ENCODE measurements at regions not wholly inside any gene's neighbourhood (a gene's known extent, or its start where the extent isn't known, plus 50 kb on each side); places are given as distances from the start of the nearest gene placed in this dataset.
"Not testable (repeated sequence)": the region's sequence is repeated elsewhere in the genome, so short reads cannot be mapped to it uniquely, and the experiment has no call there.

DNA sequence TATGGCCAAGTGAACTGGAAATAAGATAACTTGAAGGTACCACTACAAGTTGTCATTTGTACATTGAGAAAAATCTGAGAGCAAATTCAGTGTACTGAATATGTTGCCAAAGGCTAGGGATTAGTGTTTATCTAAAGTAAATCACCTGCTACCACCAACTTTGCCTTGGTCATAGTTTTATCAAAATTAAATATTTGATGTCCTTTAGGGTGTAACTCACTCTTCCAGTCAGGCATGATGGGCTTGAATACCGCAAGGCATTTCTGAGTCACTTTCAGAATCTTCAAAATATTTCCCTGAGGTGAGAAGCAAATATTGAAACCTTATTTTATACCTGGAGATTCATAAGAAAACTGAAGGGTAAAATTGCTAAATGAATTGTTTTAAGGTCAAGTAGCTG lies 1338.6 kb upstream of the ACO1 start:
- Histone ChIP-seq H3K36me3 (ENCODE audit: control insufficient read depth in 2 of 2, insufficient read depth in 1 of 2, low read length in 2 of 2) (no peaks in the 10 kb centered on the region), H3K4me1 (ENCODE audit: control insufficient read depth, insufficient read depth, low read length) (no peaks in the 10 kb centered on the region), H3K27ac (ENCODE audit: extremely low read depth, low read depth, low read length) (no peak overlapping the region), H3K9me3 (ENCODE audit: control insufficient read depth, insufficient read depth, low read depth, low read length) (no peaks in the 10 kb centered on the region), H3K4me3 (ENCODE audit: low read depth, low read length) (no peak overlapping the region)
- CTCF ChIA-PET: no interaction called here
- TF ChIP-seq PRDM1 (tag by site-specific recombination; IDR thresholded peaks at IDR 0.05): no peak
- TF ChIP-seq, protein P1, sequence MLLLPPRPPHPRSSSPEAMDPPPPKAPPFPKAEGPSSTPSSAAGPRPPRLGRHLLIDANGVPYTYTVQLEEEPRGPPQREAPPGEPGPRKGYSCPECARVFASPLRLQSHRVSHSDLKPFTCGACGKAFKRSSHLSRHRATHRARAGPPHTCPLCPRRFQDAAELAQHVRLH (tag by site-specific recombination; IDR thresholded peaks at IDR 0.05): no peak
- TF ChIP-seq ZNF785 (tag by site-specific recombination; IDR thresholded peaks at IDR 0.05): no peak
- TF ChIP-seq, protein P2, sequence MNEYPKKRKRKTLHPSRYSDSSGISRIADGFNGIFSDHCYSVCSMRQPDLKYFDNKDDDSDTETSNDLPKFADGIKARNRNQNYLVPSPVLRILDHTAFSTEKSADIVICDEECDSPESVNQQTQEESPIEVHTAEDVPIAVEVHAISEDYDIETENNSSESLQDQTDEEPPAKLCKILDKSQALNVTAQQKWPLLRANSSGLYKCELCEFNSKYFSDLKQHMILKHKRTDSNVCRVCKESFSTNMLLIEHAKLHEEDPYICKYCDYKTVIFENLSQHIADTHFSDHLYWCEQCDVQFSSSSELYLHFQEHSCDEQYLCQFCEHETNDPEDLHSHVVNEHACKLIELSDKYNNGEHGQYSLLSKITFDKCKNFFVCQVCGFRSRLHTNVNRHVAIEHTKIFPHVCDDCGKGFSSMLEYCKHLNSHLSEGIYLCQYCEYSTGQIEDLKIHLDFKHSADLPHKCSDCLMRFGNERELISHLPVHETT (tag by site-specific recombination; IDR thresholded peaks at IDR 0.05): no peak
- no peak for TF ChIP-seq ZNF140 (tag by site-specific recombination; IDR thresholded peaks at IDR 0.05)
- no peak for TF ChIP-seq ZNF133 (tag by site-specific recombination; IDR thresholded peaks at IDR 0.05)
- POLR2A ChIA-PET: no interaction called here

DNA sequence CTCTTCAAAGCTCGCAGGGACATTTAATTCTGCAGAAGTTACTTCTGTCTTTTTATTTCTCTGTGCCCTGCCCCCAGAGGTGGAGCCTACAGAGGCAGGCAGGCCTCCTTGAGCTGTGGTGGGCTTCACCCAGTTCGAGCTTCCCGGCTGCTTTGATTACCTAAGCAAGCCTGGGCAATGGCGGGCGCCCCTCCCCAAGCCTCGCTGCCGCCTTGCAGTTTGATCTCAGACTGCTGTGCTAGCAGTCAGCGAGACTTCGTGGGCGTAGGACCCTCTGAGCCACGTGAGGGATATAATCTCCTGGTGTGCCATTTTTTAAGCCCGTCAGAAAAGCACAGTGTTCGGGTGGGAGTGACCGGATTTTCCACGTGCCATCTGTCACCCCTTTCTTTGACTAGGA lies 1322.9 kb upstream of the ACO1 start:
- not testable (repeated sequence) for H3K36me3 ChIP-seq (ENCODE audit: control insufficient read depth in 2 of 2, insufficient read depth in 1 of 2, low read length in 2 of 2)

DNA sequence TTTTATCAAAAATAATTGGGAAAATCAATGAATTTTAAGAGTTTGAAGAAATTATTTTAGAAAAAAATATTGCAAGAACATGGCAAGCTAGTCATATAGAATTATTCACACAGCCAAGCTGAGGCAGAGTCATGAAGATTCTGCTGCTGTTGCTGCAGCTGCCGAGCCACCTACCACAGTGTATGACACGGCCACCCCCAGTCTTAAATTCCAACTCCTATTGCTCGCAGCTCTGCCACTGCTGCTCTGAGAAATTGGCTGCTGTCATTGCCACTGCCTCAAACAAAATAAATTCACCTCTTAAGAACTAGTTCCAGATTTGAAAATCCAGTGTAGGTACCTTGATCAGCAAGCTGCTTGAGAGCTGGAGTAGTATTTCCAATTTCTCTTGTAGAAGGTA lies 1318.8 kb upstream of the ACO1 start:
- TF ChIP-seq YY1 (tag by site-specific recombination; IDR thresholded peaks at IDR 0.05) (no peak), ZNF114 (tag by site-specific recombination; IDR thresholded peaks at IDR 0.05) (no peak), ZBTB1 (tag by site-specific recombination; IDR thresholded peaks at IDR 0.05) (no peak)
- H3K4me3 ChIP-seq (ENCODE audit: low read depth, low read length): no peak overlapping the region
- no peaks in the 10 kb centered on the region for H3K36me3 ChIP-seq (ENCODE audit: control insufficient read depth in 2 of 2, insufficient read depth in 1 of 2, low read length in 2 of 2)
- H3K9me3 ChIP-seq (ENCODE audit: control insufficient read depth, insufficient read depth, low read depth, low read length): no peaks in the 10 kb centered on the region
- CTCF ChIA-PET: no interaction called here
- H3K27ac ChIP-seq (ENCODE audit: extremely low read depth, low read depth, low read length): no peak overlapping the region
- POLR2A ChIA-PET: no interaction called here
- H3K4me1 ChIP-seq (ENCODE audit: control insufficient read depth, insufficient read depth, low read length): no peaks in the 10 kb centered on the region

More for the DNA sequence above, 1322.9 kb upstream of the ACO1 start:
- H3K27ac ChIP-seq (ENCODE audit: extremely low read depth, low read depth, low read length); H3K9me3 ChIP-seq (ENCODE audit: control insufficient read depth, insufficient read depth, low read depth, low read length); H3K4me3 ChIP-seq (ENCODE audit: low read depth, low read length); POLR2A ChIA-PET; CTCF ChIA-PET; H3K4me1 ChIP-seq (ENCODE audit: control insufficient read depth, insufficient read depth, low read length): not testable (repeated sequence)

DNA sequence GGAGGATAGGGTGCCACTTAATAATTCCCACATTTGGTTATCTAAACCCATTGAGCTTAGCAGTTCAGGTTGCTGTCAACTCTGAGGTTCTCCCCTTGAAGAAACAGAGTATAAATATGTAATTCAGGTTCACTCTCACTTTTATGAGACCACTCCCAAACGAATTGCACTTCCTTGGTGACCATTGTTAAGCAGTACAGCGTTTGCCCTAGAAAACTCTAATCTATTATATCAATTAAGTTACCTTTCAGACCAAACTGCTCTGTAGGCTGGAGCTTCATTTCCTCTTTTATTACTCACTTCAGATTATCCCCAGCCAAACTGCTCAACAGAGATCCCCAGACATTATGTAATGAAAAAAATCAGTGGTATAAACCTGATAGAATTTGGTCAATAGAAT lies 1317.0 kb upstream of the ACO1 start:
- no peaks in the 10 kb centered on the region for H3K36me3 ChIP-seq (ENCODE audit: control insufficient read depth in 2 of 2, insufficient read depth in 1 of 2, low read length in 2 of 2)
- H3K4me3 ChIP-seq (ENCODE audit: low read depth, low read length): no peak overlapping the region
- H3K9me3 ChIP-seq (ENCODE audit: control insufficient read depth, insufficient read depth, low read depth, low read length): no peaks in the 10 kb centered on the region
- no peak overlapping the region for H3K27ac ChIP-seq (ENCODE audit: extremely low read depth, low read depth, low read length)
- no peaks in the 10 kb centered on the region for H3K4me1 ChIP-seq (ENCODE audit: control insufficient read depth, insufficient read depth, low read length)
- ChIA-PET POLR2A (no interaction called here), CTCF (interaction anchor here (0.6 kb wide), 1 partner anchor 83 kb away, joined by 7 read pairs; no protein-coding TSS in a partner anchor)
- TF ChIP-seq ZNF366 (tag by site-specific recombination; conservative IDR thresholded peaks at IDR 0.05): no peak
- TF ChIP-seq, protein P3, sequence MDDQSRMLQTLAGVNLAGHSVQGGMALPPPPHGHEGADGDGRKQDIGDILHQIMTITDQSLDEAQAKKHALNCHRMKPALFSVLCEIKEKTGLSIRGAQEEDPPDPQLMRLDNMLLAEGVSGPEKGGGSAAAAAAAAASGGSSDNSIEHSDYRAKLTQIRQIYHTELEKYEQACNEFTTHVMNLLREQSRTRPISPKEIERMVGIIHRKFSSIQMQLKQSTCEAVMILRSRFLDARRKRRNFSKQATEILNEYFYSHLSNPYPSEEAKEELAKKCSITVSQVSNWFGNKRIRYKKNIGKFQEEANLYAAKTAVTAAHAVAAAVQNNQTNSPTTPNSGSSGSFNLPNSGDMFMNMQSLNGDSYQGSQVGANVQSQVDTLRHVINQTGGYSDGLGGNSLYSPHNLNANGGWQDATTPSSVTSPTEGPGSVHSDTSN (CRISPR knock-in tag; IDR thresholded peaks at IDR 0.05): no peak
- TF ChIP-seq, protein P4, sequence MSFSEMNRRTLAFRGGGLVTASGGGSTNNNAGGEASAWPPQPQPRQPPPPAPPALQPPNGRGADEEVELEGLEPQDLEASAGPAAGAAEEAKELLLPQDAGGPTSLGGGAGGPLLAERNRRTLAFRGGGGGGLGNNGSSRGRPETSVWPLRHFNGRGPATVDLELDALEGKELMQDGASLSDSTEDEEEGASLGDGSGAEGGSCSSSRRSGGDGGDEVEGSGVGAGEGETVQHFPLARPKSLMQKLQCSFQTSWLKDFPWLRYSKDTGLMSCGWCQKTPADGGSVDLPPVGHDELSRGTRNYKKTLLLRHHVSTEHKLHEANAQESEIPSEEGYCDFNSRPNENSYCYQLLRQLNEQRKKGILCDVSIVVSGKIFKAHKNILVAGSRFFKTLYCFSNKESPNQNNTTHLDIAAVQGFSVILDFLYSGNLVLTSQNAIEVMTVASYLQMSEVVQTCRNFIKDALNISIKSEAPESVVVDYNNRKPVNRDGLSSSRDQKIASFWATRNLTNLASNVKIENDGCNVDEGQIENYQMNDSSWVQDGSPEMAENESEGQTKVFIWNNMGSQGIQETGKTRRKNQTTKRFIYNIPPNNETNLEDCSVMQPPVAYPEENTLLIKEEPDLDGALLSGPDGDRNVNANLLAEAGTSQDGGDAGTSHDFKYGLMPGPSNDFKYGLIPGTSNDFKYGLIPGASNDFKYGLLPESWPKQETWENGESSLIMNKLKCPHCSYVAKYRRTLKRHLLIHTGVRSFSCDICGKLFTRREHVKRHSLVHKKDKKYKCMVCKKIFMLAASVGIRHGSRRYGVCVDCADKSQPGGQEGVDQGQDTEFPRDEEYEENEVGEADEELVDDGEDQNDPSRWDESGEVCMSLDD (tag by site-specific recombination; IDR thresholded peaks at IDR 0.05): no peak
- TF ChIP-seq ZNF248 (tag by site-specific recombination; IDR thresholded peaks at IDR 0.05): no peak
- TF ChIP-seq ZNF658 (tag by site-specific recombination; IDR thresholded peaks at IDR 0.05): no peak
- no peak for TF ChIP-seq ZNF514 (tag by site-specific recombination; IDR thresholded peaks at IDR 0.05)
- no peak for TF ChIP-seq ZNF768 (tag by site-specific recombination; IDR thresholded peaks at IDR 0.05)
- TF ChIP-seq, protein P5, sequence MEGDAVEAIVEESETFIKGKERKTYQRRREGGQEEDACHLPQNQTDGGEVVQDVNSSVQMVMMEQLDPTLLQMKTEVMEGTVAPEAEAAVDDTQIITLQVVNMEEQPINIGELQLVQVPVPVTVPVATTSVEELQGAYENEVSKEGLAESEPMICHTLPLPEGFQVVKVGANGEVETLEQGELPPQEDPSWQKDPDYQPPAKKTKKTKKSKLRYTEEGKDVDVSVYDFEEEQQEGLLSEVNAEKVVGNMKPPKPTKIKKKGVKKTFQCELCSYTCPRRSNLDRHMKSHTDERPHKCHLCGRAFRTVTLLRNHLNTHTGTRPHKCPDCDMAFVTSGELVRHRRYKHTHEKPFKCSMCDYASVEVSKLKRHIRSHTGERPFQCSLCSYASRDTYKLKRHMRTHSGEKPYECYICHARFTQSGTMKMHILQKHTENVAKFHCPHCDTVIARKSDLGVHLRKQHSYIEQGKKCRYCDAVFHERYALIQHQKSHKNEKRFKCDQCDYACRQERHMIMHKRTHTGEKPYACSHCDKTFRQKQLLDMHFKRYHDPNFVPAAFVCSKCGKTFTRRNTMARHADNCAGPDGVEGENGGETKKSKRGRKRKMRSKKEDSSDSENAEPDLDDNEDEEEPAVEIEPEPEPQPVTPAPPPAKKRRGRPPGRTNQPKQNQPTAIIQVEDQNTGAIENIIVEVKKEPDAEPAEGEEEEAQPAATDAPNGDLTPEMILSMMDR (tag by site-specific recombination; IDR thresholded peaks at IDR 0.05): no peak
- TF ChIP-seq, protein P6, sequence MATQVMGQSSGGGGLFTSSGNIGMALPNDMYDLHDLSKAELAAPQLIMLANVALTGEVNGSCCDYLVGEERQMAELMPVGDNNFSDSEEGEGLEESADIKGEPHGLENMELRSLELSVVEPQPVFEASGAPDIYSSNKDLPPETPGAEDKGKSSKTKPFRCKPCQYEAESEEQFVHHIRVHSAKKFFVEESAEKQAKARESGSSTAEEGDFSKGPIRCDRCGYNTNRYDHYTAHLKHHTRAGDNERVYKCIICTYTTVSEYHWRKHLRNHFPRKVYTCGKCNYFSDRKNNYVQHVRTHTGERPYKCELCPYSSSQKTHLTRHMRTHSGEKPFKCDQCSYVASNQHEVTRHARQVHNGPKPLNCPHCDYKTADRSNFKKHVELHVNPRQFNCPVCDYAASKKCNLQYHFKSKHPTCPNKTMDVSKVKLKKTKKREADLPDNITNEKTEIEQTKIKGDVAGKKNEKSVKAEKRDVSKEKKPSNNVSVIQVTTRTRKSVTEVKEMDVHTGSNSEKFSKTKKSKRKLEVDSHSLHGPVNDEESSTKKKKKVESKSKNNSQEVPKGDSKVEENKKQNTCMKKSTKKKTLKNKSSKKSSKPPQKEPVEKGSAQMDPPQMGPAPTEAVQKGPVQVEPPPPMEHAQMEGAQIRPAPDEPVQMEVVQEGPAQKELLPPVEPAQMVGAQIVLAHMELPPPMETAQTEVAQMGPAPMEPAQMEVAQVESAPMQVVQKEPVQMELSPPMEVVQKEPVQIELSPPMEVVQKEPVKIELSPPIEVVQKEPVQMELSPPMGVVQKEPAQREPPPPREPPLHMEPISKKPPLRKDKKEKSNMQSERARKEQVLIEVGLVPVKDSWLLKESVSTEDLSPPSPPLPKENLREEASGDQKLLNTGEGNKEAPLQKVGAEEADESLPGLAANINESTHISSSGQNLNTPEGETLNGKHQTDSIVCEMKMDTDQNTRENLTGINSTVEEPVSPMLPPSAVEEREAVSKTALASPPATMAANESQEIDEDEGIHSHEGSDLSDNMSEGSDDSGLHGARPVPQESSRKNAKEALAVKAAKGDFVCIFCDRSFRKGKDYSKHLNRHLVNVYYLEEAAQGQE (tag by site-specific recombination; IDR thresholded peaks at IDR 0.05): no peak
- TF ChIP-seq ZNF785 (tag by site-specific recombination; IDR thresholded peaks at IDR 0.05): no peak

Data from HEK293 (cell line).